ENCODE measurements at regions not wholly inside any gene's neighbourhood (a gene's known extent, or its start where the extent isn't known, plus 50 kb on each side); places are given as distances from the start of the nearest gene placed in this dataset.

DNA sequence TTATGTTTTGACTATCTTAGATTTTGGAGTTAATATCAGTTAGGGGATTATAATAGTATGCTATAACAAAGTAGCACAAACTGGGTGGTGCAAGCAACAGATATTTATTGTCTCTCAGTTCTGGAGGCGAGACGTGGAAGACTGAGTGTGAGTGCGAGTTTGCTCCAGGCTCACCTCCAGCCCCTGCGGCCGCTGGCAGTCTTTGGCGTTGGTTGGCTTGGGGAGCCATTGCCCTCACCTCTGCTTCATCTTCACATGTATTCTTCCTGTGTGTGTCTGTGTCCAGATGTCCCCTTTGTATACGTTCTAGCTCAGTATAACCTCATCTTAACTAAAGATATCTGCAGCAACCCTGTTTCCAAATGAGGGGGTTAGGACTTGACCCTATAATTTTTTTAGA lies 343.9 kb upstream of the COBL start (continued):
- TF ChIP-seq RBBP5 (IDR thresholded peaks at IDR 0.05; ENCODE audit: borderline replicate concordance, low read depth, low read length) = no peak
- TF ChIP-seq, protein P1, sequence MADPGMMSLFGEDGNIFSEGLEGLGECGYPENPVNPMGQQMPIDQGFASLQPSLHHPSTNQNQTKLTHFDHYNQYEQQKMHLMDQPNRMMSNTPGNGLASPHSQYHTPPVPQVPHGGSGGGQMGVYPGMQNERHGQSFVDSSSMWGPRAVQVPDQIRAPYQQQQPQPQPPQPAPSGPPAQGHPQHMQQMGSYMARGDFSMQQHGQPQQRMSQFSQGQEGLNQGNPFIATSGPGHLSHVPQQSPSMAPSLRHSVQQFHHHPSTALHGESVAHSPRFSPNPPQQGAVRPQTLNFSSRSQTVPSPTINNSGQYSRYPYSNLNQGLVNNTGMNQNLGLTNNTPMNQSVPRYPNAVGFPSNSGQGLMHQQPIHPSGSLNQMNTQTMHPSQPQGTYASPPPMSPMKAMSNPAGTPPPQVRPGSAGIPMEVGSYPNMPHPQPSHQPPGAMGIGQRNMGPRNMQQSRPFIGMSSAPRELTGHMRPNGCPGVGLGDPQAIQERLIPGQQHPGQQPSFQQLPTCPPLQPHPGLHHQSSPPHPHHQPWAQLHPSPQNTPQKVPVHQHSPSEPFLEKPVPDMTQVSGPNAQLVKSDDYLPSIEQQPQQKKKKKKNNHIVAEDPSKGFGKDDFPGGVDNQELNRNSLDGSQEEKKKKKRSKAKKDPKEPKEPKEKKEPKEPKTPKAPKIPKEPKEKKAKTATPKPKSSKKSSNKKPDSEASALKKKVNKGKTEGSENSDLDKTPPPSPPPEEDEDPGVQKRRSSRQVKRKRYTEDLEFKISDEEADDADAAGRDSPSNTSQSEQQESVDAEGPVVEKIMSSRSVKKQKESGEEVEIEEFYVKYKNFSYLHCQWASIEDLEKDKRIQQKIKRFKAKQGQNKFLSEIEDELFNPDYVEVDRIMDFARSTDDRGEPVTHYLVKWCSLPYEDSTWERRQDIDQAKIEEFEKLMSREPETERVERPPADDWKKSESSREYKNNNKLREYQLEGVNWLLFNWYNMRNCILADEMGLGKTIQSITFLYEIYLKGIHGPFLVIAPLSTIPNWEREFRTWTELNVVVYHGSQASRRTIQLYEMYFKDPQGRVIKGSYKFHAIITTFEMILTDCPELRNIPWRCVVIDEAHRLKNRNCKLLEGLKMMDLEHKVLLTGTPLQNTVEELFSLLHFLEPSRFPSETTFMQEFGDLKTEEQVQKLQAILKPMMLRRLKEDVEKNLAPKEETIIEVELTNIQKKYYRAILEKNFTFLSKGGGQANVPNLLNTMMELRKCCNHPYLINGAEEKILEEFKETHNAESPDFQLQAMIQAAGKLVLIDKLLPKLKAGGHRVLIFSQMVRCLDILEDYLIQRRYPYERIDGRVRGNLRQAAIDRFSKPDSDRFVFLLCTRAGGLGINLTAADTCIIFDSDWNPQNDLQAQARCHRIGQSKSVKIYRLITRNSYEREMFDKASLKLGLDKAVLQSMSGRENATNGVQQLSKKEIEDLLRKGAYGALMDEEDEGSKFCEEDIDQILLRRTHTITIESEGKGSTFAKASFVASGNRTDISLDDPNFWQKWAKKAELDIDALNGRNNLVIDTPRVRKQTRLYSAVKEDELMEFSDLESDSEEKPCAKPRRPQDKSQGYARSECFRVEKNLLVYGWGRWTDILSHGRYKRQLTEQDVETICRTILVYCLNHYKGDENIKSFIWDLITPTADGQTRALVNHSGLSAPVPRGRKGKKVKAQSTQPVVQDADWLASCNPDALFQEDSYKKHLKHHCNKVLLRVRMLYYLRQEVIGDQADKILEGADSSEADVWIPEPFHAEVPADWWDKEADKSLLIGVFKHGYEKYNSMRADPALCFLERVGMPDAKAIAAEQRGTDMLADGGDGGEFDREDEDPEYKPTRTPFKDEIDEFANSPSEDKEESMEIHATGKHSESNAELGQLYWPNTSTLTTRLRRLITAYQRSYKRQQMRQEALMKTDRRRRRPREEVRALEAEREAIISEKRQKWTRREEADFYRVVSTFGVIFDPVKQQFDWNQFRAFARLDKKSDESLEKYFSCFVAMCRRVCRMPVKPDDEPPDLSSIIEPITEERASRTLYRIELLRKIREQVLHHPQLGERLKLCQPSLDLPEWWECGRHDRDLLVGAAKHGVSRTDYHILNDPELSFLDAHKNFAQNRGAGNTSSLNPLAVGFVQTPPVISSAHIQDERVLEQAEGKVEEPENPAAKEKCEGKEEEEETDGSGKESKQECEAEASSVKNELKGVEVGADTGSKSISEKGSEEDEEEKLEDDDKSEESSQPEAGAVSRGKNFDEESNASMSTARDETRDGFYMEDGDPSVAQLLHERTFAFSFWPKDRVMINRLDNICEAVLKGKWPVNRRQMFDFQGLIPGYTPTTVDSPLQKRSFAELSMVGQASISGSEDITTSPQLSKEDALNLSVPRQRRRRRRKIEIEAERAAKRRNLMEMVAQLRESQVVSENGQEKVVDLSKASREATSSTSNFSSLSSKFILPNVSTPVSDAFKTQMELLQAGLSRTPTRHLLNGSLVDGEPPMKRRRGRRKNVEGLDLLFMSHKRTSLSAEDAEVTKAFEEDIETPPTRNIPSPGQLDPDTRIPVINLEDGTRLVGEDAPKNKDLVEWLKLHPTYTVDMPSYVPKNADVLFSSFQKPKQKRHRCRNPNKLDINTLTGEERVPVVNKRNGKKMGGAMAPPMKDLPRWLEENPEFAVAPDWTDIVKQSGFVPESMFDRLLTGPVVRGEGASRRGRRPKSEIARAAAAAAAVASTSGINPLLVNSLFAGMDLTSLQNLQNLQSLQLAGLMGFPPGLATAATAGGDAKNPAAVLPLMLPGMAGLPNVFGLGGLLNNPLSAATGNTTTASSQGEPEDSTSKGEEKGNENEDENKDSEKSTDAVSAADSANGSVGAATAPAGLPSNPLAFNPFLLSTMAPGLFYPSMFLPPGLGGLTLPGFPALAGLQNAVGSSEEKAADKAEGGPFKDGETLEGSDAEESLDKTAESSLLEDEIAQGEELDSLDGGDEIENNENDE (IDR thresholded peaks at IDR 0.05; ENCODE audit: insufficient replicate concordance, low read length) = no peak
- no peak for TF ChIP-seq TAF1 (IDR thresholded peaks at IDR 0.05; ENCODE audit: low read depth, low read length)

All from H1 (cell line).